NCI-H2107 (cell line): ENCODE measurements at regions not wholly inside any gene's neighbourhood (a gene's known extent, or its start where the extent isn't known, plus 50 kb on each side); places are given as distances from the start of the nearest gene placed in this dataset.
"Not testable (repeated sequence)": the region's sequence is repeated elsewhere in the genome, so short reads cannot be mapped to it uniquely, and the experiment has no call there.

Source experiments
- DNase-seq: peaks from one replicate; lab custom pipeline; 2025; lab: John Stamatoyannopoulos, UW

DNA sequence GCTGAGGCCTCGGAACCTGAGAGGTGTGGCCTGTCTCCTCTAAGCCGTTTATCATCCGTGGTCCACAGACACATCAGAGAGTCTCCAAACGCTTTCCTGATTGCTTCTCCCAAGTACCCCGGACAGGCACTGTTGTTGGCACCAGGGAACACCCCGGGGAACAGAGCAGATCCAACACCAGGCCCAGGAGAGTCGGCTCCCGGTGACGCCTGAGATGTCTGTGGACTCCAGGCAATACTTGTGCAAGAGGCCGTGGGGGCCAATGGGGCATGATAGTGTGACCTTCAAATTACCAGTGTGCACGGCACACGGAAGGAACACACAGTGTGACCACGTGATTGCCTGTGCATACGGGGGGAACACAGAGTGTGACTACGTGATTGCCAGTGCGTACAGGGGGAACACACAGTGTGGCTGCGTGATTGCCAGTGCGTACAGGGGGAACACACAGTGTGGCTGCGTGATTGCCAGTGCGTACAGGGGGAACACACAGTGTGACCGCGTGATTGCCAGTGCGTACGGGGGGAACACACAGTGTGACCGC lies 136.6 kb downstream of the RTP5 start:
- not testable (repeated sequence) for DNase-seq

DNA sequence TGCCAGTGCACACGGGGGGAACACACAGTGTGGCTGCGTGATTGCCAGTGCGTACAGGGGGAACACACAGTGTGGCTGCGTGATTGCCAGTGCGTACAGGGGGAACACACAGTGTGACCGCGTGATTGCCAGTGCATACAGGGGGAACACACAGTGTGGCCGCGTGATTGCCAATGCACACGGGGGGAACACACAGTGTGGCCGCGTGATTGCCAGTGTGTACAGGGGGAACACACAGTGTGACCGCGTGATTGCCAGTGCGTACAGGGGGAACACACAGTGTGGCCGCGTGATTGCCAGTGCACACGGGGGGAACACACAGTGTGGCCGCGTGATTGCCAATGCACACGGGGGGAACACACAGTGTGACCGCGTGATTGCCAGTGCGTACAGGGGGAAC lies 139.4 kb downstream of the RTP5 start:
- not testable (repeated sequence) for DNase-seq

- DNase-seq: not testable (repeated sequence)
Measured at GRCh38 chr2:242009846-242010245, 140.3 kb downstream of the RTP5 start.

DNA sequence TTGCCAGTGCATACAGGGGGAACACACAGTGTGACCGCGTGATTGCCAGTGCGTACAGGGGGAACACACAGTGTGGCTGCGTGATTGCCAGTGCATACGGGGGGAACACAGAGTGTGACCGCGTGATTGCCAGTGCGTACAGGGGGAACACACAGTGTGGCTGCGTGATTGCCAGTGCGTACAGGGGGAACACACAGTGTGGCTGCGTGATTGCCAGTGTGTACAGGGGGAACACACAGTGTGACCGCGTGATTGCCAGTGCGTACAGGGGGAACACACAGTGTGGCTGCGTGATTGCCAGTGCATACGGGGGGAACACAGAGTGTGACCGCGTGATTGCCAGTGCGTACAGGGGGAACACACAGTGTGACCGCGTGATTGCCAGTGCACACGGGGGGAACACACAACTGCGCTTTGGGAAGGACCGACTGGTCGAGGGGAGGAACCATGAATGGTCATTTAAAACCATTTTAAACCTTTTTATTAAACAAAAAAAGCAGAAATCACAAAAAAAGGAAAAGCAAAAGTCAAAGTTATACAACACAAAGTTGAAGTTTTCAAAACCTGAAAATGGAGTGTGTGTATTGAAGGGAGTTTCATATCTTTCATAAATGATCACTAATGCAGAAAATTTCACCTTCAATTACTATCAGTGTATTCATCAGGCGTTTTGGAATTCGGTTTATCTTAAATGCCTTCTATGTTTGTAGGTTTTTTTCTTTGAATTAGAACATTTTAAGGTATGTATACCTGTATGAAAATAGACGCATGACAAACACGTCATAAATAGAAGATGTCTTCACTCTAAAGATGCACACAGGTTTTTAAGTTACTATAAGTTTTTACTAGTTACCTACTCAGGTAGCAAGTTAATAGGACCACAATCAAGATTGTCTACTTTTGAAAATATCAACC lies 141.0 kb downstream of the RTP5 start:
- DNase-seq: not testable (repeated sequence)

- no peak for DNase-seq
Measured at GRCh38 chr2:242011167-242011513, 141.6 kb downstream of the RTP5 start.

- DNase-seq: no peak
Measured at GRCh38 chr2:242011516-242011915, 142.0 kb downstream of the RTP5 start.

- no peak for DNase-seq
Measured at GRCh38 chr2:242011991-242012764, 142.6 kb downstream of the RTP5 start.

DNA sequence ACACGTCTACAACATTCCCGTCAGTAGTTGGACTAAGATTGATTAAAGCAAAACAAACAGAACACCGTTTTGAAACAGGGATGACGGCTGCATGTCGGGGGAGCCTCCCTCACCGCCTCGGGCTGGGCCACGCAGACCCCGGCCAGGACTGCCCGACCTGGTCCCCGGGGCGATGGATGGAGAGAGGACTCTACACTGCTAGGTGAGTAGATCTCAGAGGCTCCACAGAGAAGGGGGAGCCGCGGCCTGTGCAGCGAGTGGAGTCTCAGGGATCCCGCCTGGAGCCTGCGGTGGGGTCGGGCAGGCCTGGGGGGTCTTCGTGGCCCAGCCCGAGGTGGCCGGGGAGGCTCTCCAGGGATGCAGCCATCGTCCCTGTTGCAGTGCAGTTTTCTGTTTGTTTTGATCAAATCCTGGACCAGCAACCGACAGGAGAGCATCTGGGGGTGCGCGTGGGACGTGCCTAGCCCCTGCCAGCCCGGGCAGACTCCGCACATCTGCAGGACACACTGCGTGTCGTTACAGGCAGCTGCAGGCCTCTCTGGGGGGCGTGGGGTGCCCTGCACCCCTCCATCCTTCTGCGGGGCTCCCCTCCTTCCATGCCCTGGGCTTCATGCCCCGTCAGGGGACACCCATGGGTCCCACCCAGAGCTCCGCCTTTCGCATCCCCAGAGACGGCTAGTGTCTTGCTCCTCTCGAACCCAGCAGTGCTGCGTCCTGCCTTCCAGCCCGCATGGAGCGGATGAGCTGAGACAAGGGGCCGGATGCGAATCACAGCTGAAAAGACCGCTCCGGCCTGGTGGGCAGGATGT lies 143.6 kb downstream of the RTP5 start:
- no peak for DNase-seq

- DNase-seq: no peak
Measured at GRCh38 chr2:242013771-242014170, 144.2 kb downstream of the RTP5 start.

- DNase-seq: no peak
Measured at GRCh38 chr2:242015108-242016065, 145.9 kb downstream of the RTP5 start.

GRCh38 chr2:242017086-242017485 lies 147.6 kb downstream of the RTP5 start:
- no peak for DNase-seq

- DNase-seq: not testable (repeated sequence)
Measured at GRCh38 chr2:242018416-242018815, 148.9 kb downstream of the RTP5 start.

DNA sequence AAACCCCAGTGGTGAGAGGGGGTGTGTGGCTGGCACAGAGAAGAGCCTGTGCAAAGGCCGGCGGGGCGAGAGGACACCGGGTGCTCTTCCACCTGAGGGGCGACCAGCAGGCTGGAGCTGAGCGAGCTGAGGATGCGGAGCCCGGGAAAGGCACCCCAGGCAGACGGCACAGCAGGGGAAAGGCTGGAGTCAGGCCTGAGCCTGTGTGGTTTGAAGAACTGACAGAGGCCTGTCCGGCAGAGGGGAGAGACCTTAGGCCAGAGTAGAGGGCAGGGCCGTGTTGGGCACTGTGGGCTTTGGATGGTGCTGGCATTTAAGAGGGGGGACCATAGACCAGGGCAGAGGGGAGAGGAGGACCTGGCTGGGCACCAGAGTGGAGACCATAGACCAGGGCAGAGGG lies 149.8 kb downstream of the RTP5 start:
- no peak for DNase-seq

GRCh38 chr2:242020196-242021004 lies 150.9 kb downstream of the RTP5 start:
- DNase-seq: no peak

DNA sequence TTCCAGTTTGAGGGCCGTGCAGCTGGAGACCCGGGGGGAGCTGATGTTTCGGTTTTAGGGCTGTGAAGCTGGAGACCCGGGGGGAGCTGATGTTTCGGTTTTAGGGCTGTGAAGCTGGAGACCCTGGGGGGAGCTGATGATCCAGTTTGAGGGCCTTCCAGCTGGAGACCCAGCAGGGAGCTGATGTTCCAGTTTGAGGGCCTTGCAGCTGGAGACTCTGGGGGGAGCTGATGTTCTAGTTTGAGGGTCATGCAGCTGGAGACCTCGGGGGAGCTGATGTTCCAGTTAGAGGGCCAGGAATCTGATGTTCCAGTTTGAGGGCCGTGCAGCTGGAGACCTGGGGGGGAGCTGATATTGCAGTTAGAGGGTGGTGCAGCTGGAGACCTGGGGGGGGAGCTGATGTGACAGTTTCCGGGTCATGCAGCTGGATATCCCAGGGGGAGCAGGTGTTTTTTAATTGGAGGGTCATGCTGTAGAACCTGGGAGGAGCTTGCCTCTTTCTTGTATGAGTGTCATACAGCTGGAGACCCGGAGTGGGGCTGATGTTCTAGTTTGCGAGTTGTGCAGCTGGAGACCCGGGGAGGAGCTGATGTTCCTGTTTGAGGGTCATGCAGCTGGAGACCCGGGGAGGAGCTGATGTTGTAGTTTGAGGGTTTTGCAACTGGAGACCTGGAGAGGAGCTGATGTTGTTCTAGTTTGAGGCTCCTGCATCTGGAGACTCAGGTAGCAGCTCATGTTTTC lies 153.2 kb downstream of the RTP5 start:
- DNase-seq: no peak

DNA sequence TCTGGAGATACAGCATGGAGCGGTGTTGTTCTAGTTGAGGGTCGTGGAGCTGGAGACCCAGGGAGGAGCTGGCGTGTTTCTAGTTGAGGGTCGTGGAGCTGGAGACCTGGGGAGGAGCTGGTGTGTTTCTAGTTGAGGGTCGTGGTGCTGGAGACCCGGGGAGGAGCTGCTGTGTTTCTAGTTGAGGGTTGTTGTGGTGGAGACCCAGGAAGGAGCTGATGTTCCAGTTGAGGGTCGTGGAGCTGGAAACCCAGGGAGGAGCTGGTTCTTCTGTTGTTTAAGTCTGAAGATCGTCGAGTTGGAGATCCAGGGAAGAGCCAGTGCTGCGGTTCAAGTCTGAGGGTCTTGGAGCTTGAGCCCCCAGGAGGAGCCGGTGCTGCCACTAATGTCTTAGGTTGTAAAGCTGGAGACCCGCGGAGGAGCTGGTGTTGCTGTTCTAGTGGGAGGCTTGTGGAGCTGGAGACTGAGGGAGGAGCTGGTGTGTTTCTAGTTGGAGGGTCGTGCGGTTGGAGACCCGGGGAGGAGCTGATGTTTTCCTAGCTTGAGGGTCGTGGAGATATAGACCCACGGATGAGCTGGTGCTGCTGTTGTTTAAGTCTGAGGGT lies 155.3 kb downstream of the RTP5 start:
- no peak for DNase-seq

DNA sequence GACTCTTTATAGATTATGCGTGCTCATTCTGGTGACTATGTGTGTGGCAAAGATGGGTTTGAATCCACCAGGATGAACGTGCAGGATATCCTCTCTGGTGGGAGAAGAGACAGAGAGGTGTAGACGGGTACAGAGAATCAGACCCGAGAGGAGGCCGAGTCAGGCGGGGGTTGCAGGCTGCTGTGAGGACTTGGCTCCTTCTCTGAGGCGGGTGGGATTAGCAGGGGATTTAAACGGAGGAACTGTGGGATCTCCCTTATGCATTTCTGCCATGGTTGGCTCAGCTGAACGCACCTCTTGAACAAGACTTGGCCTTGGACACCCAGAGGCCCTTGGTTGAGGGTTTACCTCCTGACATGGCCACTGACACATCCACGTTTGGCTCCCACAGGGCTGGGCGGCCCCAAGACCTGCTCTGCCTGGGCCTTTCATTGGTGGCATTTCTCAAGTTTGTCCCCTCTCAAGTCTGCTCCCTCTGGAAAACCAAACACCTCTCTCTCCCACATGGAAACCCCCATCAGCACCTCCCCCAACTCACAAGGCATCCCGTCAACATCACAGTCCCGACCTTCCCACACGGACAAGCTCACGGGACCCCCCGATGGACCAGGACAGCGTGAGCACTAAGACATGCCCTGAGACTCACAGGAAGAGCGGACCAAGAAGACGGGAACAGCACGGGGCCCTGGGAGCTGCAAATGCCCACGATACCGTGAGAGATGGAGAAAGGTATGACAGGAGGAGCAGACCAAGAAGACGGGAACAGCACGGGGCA lies 158.3 kb downstream of the RTP5 start:
- no peak for DNase-seq
